Mucosa of rectum (tissue), 2 donors: ENCODE measurements at regions not wholly inside any gene's neighbourhood (a gene's known extent, or its start where the extent isn't known, plus 50 kb on each side); places are given as distances from the start of the nearest gene placed in this dataset.

Experiments
- H3K27ac ChIP-seq, 2 donors: one replicate each; pipeline ENCODE4 v1.7.0; 2013; ENCODE audit warnings: inconsistent platforms in 2 of 2, low read depth in 2 of 2, low read length in 2 of 2
- H3K27me3 ChIP-seq, 2 donors: one replicate each; pipeline ENCODE4 v1.7.0; 2013; ENCODE audit warnings: low read length in 2 of 2; ENCODE audit not compliant: control insufficient read depth in 2 of 2, insufficient read depth in 2 of 2
- H3K36me3 ChIP-seq, 2 donors: one replicate each; pipeline ENCODE4 v1.7.0; 2013; ENCODE audit warnings: low read length in 2 of 2; ENCODE audit not compliant: control insufficient read depth in 2 of 2, insufficient read depth in 2 of 2
- H3K4me1 ChIP-seq, 2 donors: one replicate each; pipeline ENCODE4 v1.7.0; 2013; ENCODE audit warnings: low read length in 2 of 2, mild to moderate bottlenecking in 1 of 2; ENCODE audit not compliant: control insufficient read depth in 2 of 2, insufficient read depth in 2 of 2
- H3K4me3 ChIP-seq, 2 donors: one replicate each; pipeline ENCODE4 v1.7.0; 2013; ENCODE audit warnings: low read length in 2 of 2
- H3K9ac ChIP-seq, 2 donors: one replicate each; pipeline ENCODE4 v1.7.0; 2013; ENCODE audit warnings: low read length in 2 of 2, low read depth in 1 of 2, mild to moderate bottlenecking in 1 of 2
- H3K9me3 ChIP-seq, 2 donors: one replicate each; pipeline ENCODE4 v1.7.0; 2013; ENCODE audit warnings: low read length in 2 of 2; ENCODE audit not compliant: control insufficient read depth in 2 of 2
- donor health status: healthy.
- donor health status: Normal muscosa, but diverticular disease.

DNA sequence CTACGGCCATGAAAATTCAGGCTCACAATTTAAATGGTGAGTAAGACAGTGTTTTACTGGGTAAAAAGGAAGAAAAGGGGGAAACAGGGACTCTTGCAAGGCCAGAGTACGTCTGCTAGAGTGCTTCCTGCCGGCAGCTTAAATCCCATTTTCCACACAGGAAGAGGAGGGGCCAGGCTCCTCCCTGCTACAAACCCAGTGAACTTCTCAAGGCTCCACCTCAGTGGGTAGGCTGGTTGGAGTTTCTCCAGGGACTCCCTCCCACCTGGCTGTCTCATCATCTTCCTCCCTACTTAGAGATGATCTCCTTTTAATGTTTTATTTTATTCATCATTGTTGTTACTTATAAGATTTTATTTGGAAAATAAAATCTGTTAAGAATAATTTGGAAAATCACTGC, 62.6 kb upstream of the SEMA3C start:
- H3K4me1 ChIP-seq, result no peaks in the 10 kb centered on the region
- no peaks in the 10 kb centered on the region for H3K27me3 ChIP-seq
- no peaks in the 10 kb centered on the region for H3K36me3 ChIP-seq
- H3K27ac ChIP-seq, result no peak overlapping the region
- no peak overlapping the region for H3K9ac ChIP-seq
- H3K9me3 ChIP-seq, result no peaks in the 10 kb centered on the region
- H3K4me3 ChIP-seq, result no peak overlapping the region

DNA sequence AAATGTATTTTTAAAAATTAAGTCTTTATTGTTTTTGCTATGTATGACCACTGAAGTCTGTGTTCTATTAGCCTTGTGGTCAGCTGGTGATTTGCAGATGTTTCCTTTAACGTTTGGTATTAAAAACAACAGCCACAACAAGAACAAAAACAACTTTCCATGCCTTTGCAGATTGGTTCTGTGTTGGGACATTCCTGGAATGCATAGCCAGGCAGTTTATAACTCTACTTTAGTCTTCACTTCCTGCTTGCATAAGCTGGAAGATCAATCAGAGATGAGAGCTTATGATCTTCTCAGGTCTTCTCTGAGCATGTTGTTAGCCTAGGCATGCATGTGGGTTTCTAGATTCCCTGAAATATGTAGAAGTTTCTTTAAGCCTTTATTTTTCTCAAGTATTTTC, 58.9 kb upstream of the SEMA3C start:
- Histone ChIP-seq H3K9me3 (no peaks in the 10 kb centered on the region), H3K36me3 (no peaks in the 10 kb centered on the region), H3K4me1 (no peaks in the 10 kb centered on the region), H3K4me3 (no peak overlapping the region), H3K27me3 (no peaks in the 10 kb centered on the region), H3K27ac (no peak overlapping the region), H3K9ac (no peak overlapping the region)

DNA sequence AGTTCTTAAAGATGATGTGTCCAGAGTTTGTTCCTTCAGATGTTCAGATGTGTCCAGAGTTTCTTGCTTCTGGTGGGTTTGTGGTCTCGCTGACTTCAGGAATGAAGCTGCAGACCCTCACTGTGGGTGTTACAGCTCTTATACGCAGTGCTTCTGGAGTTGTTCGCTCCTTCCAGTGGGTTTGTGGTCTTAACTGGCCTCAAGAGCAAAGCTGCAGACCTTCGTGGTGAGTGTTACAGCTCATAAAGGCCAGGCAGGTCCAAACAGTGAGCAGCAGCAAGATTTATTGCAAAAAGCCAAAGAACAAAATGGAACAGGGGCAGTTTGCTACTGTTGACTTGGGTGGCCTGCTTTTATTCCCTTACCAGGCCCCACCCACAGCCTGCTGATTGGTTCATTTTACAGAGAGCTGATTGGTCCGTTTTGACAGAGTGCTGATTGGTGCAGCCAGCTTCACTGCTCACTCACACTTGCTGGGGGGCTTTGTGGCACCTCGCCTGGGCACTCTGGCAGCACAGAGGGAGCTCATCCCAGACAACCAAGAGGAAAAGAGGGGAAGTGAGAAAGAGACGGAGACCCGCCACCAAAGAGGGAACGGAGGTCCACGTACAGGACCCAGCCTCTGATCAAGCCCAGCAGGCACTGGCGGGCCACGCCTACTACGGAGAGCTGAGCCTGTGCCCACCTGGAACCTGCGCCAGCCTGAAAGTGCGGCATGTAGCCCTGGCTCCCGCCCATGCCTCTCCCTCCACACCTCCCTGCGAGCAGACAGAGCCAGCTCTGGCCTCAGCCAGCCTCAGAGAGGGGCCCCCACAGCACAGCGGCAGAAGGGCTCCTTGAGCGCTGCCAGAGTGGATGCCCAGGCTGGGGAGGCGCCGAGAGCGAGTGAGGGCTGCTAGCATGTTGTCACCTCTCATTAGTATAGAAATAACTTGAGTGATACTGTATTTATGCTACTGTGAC, 55.8 kb upstream of the SEMA3C start:
- Histone ChIP-seq H3K27ac (no peak overlapping the region), H3K27me3 (no peaks in the 10 kb centered on the region)

DNA sequence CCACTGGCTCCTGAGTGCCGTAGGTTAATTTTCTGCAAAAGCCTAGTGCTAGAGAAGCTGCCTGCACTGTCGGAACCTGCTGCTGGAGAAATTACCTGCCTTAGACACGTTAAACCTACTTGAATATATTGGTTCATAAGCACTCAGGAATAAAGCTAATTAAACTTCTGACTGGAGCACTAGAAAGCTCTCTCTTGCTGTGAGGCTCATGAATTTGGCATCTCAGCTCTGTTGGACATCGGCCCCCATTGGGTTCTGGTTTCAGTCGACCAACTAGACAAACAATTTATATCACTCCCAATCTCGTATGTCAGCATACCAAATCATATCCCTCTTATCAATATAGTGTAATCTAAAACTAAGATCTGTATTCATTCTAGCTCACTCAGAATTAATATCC, 52.4 kb upstream of the SEMA3C start:
- Histone ChIP-seq H3K36me3 (no peaks in the 10 kb centered on the region), H3K27ac (no peak overlapping the region), H3K27me3 (no peaks in the 10 kb centered on the region)

More for the DNA sequence above, 55.8 kb upstream of the SEMA3C start:
- H3K36me3 ChIP-seq, result no peaks in the 10 kb centered on the region
- no peak overlapping the region for H3K4me3 ChIP-seq
- no peaks in the 10 kb centered on the region for H3K9me3 ChIP-seq
- no peak overlapping the region for H3K9ac ChIP-seq
- H3K4me1 ChIP-seq, result no peaks in the 10 kb centered on the region

More for the DNA sequence above, 52.4 kb upstream of the SEMA3C start:
- H3K4me3 ChIP-seq, result no peak overlapping the region
- no peaks in the 10 kb centered on the region for H3K9me3 ChIP-seq
- no peak overlapping the region for H3K9ac ChIP-seq
- no peaks in the 10 kb centered on the region for H3K4me1 ChIP-seq
